ENCODE measurements at regions not wholly inside any gene's neighbourhood (a gene's known extent, or its start where the extent isn't known, plus 50 kb on each side); places are given as distances from the start of the nearest gene placed in this dataset.

DNA sequence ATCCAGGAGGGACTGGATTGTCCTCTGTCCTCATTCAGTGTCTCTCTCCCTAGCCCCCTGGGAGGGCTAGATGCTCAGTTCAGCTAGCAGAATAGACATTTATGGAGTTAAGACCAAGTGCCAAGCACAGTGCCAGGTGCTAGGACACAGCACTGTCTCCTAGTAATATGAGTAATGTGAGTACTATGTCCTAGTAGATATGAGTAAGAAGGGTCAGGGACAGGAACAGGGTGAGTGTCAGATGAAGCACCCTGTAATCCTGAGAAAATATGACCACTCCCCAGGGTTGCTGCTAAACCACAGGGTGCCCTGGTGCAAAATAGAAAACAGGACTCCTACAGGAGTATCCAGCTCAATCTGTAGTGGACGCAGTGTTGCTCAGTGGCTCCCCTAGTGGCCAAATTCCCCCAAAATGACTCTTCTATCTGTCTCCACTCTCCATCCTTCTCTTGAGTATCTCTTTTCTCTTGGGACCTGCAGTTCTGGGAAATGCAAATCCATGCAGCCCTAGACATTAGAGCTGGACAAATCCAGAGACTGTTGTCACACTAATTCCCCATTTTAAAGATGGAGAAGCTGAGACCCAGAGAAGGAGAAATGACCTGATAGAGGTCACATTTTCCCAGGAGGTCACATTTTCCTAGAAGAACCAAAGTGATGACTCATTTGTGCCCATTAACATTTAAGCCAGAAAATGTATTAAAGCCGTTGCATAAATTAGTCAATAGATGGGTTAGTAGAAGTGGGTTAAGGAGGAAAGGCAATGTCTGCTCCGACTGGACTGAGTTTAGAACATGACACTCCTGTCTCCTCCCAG is 214.3 kb downstream of the NXPE2 start:
- in situ Hi-C loops (cut with MboI; ENCODE audit: low pct_unique_long_range_greater_than_20kb in 2 of 9, low sequenced_read_pairs in 9 of 9, unreplicated experiment in 9 of 9): no loop called here
- Histone ChIP-seq H3K4me3 (no peak overlapping the region), H3K27ac (no peak overlapping the region), H3K4me1 (replicated peaks in 1 of 2) (peaks cover 21 to 22% of the 10 kb centered on the region in 2 donors)
- ATAC-seq (replicated peaks in 6 of 8): peak in 2 of 8 experiments; percentile 21 to 27
- WGBS, 10 experiments: 48 to 100% (median 63%) methylated on average over 1 to 3 of the region's 3 CpGs; no CpG with 5 or more reads in 3 of the 10 experiments

DNA sequence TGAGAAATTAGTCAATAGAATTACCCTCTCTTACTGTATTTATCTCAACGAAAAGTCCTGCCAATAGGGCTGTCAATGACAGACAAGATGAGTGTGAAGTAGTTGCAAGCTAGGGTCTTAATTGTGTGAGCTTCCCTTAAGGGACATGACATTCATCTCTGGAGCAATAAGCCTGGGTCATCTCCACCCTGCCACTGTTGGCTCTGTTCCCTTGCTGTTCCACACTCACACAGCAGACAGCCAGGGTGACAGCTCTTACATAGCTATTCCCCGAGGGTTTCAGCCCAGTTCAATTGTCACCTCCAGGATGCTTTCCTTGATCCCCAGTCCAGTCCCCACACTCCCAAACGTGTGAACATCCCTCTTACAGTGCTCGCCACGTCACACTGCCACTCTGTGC is 215.0 kb downstream of the NXPE2 start:
- in situ Hi-C loops (cut with MboI; ENCODE audit: low pct_unique_long_range_greater_than_20kb in 2 of 9, low sequenced_read_pairs in 9 of 9, unreplicated experiment in 9 of 9): no loop called here
- no peak for ATAC-seq (replicated peaks in 6 of 8)
- H3K4me3 ChIP-seq: no peak overlapping the region
- H3K4me1 ChIP-seq (replicated peaks in 1 of 2): peaks cover 21 to 22% of the 10 kb centered on the region in 2 donors
- WGBS, 10 experiments: 0 to 83% (median 25%) methylated on average over 1 to 2 of the region's 5 CpGs; no CpG with 5 or more reads in 4 of the 10 experiments
- H3K27ac ChIP-seq: no peak overlapping the region

DNA sequence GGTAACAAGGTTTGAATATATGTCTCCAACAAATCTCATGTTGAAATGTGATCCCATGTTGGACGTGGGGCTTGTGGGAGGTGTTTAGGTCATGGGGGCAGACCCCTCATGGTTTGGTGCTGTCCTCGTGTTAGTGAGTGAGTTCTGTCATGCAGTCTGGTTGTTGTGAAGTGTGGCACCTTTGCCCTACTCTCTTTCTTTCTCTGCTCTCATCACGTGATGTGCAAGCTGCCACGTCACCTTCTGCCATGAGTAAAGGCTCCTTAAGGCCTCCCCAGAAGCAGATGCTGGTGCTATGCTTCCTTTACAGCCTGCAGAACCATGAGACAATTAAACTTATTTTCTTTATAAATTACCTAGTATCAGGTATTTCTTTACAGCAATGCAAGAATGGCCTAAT is 218.3 kb downstream of the NXPE2 start:
- H3K4me3 ChIP-seq: no peak overlapping the region
- WGBS, 10 experiments: 0 to 91% (median 60%) methylated on average over 1 to 4 of the region's 4 CpGs; no CpG with 5 or more reads in 3 of the 10 experiments
- in situ Hi-C loops (cut with MboI; ENCODE audit: low pct_unique_long_range_greater_than_20kb in 2 of 9, low sequenced_read_pairs in 9 of 9, unreplicated experiment in 9 of 9): no loop called here
- H3K4me1 ChIP-seq (replicated peaks in 1 of 2): peaks cover 0 to 2% of the 10 kb centered on the region in 2 donors
- H3K27ac ChIP-seq: no peak overlapping the region
- no peak for ATAC-seq (replicated peaks in 6 of 8)

DNA sequence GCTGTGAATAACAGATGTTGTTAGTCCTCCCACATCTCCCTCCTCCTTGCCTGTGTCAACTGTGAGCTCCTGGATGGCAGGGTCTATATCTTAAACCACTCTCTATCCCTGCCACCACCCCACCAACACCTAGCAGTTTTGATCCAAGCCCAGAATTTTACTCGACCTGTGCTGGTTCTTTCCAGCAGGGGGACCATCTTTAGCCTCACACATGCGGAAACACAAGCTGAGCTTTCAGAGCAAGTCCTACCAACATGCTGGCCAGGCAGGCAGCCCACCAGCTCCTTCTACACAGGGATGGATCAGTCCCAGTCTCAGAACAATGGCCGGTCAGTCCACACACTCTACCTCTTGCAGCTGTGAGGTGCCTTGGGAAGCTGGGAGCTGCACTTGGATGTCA is 231.5 kb downstream of the NXPE2 start:
- in situ Hi-C loops (cut with MboI; ENCODE audit: low pct_unique_long_range_greater_than_20kb in 2 of 9, low sequenced_read_pairs in 9 of 9, unreplicated experiment in 9 of 9): no loop called here
- no peak for ATAC-seq (replicated peaks in 6 of 8)
- WGBS, 10 experiments: 0 to 100% (median 71%) methylated on average over 1 to 3 of the region's 3 CpGs; no CpG with 5 or more reads in 4 of the 10 experiments
- Histone ChIP-seq H3K4me3 (no peak overlapping the region), H3K27ac (no peak overlapping the region), H3K4me1 (replicated peaks in 1 of 2) (peaks cover 0 to 6% of the 10 kb centered on the region in 2 donors)

DNA sequence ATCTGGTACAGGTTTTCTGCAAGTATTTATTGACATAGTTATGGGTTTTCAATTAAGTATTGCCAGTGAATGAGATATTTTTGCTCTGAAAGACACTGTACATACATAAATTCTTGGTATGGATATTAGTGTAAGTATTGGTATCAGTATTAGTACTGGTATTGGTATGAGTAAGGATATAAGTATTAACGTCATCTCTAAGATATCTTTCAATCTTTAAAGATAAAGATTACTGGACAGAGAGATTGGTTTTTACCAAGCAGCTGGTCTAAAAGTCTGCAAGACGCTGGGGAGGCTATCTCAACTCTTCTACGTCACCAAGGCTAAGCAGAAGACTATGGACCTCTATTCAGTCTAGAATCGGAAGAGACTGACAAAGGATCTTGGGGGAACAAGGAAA is 234.5 kb downstream of the NXPE2 start:
- no peak for ATAC-seq (replicated peaks in 6 of 8)
- Histone ChIP-seq H3K4me1 (replicated peaks in 1 of 2) (peaks cover 6 to 20% of the 10 kb centered on the region in 2 donors), H3K27ac (no peak overlapping the region), H3K4me3 (no peak overlapping the region)
- 10 to 96% (median 81%) methylated on average over 1 to 4 of the region's 4 CpGs for WGBS, 10 experiments
- in situ Hi-C loops (cut with MboI; ENCODE audit: low pct_unique_long_range_greater_than_20kb in 2 of 9, low sequenced_read_pairs in 9 of 9, unreplicated experiment in 9 of 9): no loop called here

DNA sequence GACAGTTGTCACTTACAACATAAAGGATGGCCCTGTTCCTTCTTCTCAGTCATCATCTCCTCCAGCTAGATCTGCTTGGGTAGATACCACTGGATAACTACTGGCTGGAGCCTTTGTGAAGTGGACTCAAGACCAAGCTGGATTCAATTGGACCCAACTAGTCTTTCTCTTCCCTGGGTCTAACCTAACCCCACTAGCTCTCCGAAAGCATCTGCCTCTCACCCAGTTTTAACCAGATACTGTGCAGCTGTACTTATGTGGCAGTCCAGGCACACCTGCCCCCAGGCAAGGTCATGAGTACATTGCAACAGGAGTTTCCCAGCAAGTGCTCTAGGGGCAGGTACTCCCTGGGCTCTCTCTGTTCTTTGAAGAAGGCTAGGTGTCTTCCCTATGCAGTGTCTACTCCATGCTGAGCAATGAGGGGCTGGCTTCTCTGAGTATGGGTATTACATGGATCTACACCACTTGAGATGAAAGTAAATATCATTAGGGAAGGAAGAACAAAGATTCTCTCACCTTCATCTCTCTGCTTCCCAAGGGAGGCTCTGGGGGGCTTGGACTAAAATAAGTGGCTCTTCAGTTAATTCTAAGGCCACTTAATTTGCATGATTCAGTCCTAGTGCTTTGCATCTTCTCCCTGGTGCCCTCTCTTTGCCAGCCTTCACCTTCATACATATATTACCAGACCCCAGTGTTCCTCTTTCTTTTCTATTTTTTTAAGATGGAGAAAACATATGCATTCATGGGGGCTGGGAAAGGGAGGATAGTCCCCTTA is 236.1 kb downstream of the NXPE2 start:
- no peak overlapping the region for H3K4me3 ChIP-seq
- no peak overlapping the region for H3K27ac ChIP-seq
- no peak for ATAC-seq (replicated peaks in 6 of 8)
- in situ Hi-C loops (cut with MboI; ENCODE audit: low pct_unique_long_range_greater_than_20kb in 2 of 9, low sequenced_read_pairs in 9 of 9, unreplicated experiment in 9 of 9): no loop called here
- H3K4me1 ChIP-seq (replicated peaks in 1 of 2): peaks cover 6 to 23% of the 10 kb centered on the region in 2 donors
- WGBS, 10 experiments: 57 to 100% (median 83%) methylated on average over 1 of the region's 1 CpG; no CpG with 5 or more reads in 6 of the 10 experiments

DNA sequence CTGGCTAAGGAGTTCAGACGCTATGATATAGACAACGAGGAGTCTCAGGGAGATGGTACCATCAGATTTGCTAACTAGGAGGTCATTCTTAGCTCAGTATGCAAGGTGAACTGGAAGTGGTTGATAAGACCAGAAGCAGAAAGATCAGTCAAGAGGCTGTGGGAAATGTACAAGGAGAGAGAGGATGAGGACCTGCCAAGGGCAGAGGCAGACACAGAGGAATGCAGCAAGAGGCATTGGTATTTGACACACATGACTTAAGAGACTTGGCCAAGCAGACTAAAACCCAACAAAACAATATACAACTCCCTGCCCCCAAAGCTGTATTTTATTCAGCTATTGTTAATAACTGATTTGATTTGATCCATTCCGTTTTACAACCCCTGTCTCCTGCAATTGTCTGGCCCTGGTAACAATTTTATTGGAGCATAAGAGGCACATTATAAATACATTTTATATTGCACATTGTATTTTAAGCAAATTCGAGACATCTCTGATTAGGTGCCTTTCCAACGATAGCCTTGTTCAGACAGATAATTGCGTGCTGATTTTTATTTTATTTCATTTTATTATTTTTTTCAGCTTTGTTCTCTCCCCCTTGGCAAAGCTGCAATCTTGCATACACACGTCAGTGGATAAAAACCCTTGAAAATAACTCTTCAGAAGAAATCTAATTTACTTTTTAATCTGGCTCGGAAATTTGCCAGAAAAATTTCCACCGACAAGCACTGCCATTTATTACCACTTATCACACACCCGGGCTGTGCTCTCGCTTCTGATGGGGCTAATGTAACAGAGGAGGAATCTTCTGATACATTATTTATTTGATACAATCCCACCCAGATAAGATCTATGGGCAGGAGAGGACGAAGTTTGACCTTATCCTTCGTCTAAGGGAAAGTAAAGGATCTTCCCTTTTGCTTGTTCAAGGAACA is 237.8 kb downstream of the NXPE2 start:
- ATAC-seq (replicated peaks in 6 of 8): peak in 1 of 8 experiments; percentile 41
- 3 to 89% (median 70%) methylated on average over 3 to 13 of the region's 13 CpGs for WGBS, 10 experiments

DNA sequence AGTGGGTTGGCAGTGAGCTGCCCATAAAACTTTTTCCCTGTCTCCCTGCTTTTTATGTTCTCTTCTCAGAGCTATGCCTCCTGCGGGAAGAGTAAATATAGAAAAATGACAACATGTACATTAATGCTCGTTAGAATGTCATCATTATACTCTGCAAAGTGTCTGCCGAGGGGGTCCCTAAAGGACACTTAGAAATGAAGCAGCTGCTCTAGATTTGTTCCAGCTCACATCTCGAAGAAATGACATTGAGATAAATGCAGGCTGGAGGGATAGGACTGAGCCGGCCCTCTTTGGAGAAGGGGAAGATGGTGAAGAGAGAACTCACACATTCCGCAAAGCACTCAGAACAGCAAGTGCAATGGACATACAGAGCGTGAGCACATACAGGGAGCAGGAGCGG is 240.0 kb downstream of the NXPE2 start:
- in situ Hi-C loops (cut with MboI; ENCODE audit: low pct_unique_long_range_greater_than_20kb in 2 of 9, low sequenced_read_pairs in 9 of 9, unreplicated experiment in 9 of 9): no loop called here
- 0 to 93% (median 52%) methylated on average over 2 to 8 of the region's 8 CpGs; no CpG with 5 or more reads in 2 of the 10 experiments for WGBS, 10 experiments
- peak in 5 of 8 experiments; percentile 26 to 86 (median 53) for ATAC-seq (replicated peaks in 6 of 8)
- peaks cover 0 to 23% of the 10 kb centered on the region in 2 donors for H3K4me1 ChIP-seq (replicated peaks in 1 of 2)
- no peak overlapping the region for H3K4me3 ChIP-seq
- no peak overlapping the region for H3K27ac ChIP-seq

More for the DNA sequence above, 237.8 kb downstream of the NXPE2 start:
- Histone ChIP-seq H3K4me3 (no peak overlapping the region), H3K27ac (no peak overlapping the region), H3K4me1 (replicated peaks in 1 of 2) (peaks cover 0 to 23% of the 10 kb centered on the region in 2 donors)
- in situ Hi-C loops (cut with MboI; ENCODE audit: low pct_unique_long_range_greater_than_20kb in 2 of 9, low sequenced_read_pairs in 9 of 9, unreplicated experiment in 9 of 9): no loop called here

DNA sequence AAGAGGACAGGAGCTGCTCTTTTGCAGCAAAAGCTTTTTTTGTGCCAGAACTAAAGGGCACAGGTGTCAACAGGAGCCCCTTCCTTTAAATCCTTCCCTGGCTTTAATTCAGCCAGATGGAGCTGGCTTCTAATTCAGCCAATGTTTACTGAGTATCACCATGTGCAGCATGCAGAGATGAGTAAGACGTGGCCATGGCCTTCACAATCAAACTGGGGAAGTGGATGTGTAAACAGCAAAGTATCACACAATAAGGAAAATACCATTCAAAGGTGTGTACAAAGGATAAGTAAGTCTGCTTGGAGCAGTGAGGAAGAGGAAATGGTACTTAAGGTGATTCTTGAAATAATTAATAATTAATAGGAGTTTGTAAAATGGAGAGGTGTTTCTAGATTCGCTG is 243.4 kb downstream of the NXPE2 start:
- WGBS, 10 experiments: 0 to 86% (median 67%) methylated on average over 1 to 2 of the region's 2 CpGs; no CpG with 5 or more reads in 3 of the 10 experiments
- in situ Hi-C loops (cut with MboI; ENCODE audit: low pct_unique_long_range_greater_than_20kb in 2 of 9, low sequenced_read_pairs in 9 of 9, unreplicated experiment in 9 of 9): no loop called here
- Histone ChIP-seq H3K4me1 (replicated peaks in 1 of 2) (peaks cover 7 to 13% of the 10 kb centered on the region in 2 donors), H3K27ac (no peak overlapping the region), H3K4me3 (no peak overlapping the region)
- no peak for ATAC-seq (replicated peaks in 6 of 8)

DNA sequence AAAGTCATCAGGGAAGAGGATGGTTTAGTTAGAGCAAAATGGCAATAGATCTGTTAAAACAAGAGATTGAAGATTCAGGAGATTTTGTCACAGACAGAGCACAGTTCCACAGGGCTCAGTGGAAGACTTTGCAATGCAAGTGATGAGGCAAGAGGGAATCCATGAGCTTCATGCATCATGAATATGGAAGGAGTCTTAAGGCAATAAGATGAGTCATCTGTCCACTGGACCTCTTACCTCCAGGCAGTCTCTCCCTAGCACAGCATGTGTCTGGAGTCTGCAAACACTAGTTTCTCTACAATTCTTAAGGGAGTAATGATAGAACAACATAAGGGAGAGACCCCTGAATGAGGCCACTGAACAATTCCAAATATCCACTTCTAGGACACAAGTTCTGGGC is 245.7 kb downstream of the NXPE2 start:
- peak; percentile 60 to 100 (median 83) for ATAC-seq (replicated peaks in 6 of 8)
- no peak overlapping the region for H3K27ac ChIP-seq
- peaks cover 0 to 7% of the 10 kb centered on the region in 2 donors for H3K4me1 ChIP-seq (replicated peaks in 1 of 2)
- in situ Hi-C loops (cut with MboI; ENCODE audit: low pct_unique_long_range_greater_than_20kb in 2 of 9, low sequenced_read_pairs in 9 of 9, unreplicated experiment in 9 of 9): no loop called here
- H3K4me3 ChIP-seq: no peak overlapping the region

DNA sequence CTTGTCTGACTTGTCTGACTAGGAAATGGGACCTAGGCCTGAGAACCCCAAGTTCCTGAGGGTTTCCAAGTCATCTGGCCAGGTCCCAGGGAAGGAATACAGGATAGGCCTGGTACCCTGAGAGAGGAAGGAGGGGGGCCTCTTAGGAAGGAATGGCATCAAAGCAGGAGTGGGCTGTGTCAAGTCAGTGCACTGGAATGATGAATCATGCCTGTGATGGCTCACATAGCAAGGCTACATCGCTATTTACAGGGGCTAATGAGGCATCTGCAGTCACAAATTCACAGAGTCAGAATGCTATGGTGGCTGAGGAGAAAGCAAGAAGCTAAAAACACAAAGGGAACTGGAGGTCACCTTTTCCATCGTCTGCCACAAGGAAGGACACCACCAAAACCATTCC is 247.3 kb downstream of the NXPE2 start:
- Histone ChIP-seq H3K27ac (no peak overlapping the region), H3K4me1 (replicated peaks in 1 of 2) (peaks cover 6 to 7% of the 10 kb centered on the region in 2 donors), H3K4me3 (no peak overlapping the region)
- in situ Hi-C loops (cut with MboI; ENCODE audit: low pct_unique_long_range_greater_than_20kb in 2 of 9, low sequenced_read_pairs in 9 of 9, unreplicated experiment in 9 of 9): no loop called here
- ATAC-seq (replicated peaks in 6 of 8): peak in 5 of 8 experiments; percentile 69 to 89 (median 72)
- 0 to 80% (median 10%) methylated on average over 1 to 2 of the region's 2 CpGs; no CpG with 5 or more reads in 2 of the 10 experiments for WGBS, 10 experiments

DNA sequence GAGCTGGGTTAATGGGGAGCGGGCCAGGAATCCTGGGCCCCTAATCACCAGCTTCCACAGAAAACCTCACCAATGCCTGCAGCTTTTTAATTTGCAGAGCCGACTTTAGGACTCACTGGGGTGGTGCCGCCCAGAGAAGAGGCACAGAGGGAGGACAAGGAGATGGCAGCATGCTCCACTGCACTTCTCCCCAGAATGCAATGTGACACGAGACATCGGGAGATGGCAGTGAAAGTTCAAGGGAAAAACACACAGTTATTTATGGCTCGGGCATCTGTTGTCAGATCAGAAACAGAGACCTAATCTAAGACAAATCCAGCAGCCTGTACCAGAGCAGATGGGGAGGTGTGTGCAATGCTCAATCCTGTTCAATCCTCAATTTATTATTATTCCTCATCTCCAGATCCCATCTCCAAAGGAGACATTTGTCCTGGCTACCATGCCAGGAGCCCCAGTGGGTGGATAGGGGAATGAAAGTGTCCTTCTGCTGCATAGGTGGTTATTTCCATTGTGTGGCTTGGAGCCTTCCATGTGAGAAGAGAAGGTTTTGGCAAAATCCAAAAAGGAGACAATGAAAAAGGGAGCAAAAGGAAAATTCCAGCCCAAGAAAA is 250.0 kb downstream of the NXPE2 start:
- in situ Hi-C loops (cut with MboI; ENCODE audit: low pct_unique_long_range_greater_than_20kb in 2 of 9, low sequenced_read_pairs in 9 of 9, unreplicated experiment in 9 of 9): no loop called here
- WGBS, 10 experiments: 0 to 83% (median 42%) methylated on average over 1 to 3 of the region's 6 CpGs; no CpG with 5 or more reads in 5 of the 10 experiments
- H3K4me1 ChIP-seq (replicated peaks in 1 of 2): peaks cover 6 to 7% of the 10 kb centered on the region in 2 donors
- H3K27ac ChIP-seq: no peak overlapping the region
- H3K4me3 ChIP-seq: no peak overlapping the region
- ATAC-seq (replicated peaks in 6 of 8): no peak
